ENCODE measurements at regions not wholly inside any gene's neighbourhood (a gene's known extent, or its start where the extent isn't known, plus 50 kb on each side); places are given as distances from the start of the nearest gene placed in this dataset.

GRCh38 chr7:86477343-86477935 lies 166.3 kb upstream of the GRM3 start:
- ChIA-PET CTCF (interaction anchor here (0.5 kb wide), 1 partner anchor 379 kb away, joined by 3 read pairs; no protein-coding TSS in a partner anchor), POLR2A (no interaction called here)
- Mint-ChIP-seq H3K27me3 (ENCODE audit: insufficient read depth, unreplicated experiment) (peaks cover 92% of the 10 kb centered on the region), H3K27ac (ENCODE audit: low read depth, unreplicated experiment) (no peak overlapping the region), H3K4me1 (ENCODE audit: insufficient read depth, unreplicated experiment) (no peaks in the 10 kb centered on the region), H3K36me3 (ENCODE audit: insufficient read depth, unreplicated experiment) (no peaks in the 10 kb centered on the region), H3K9me3 (ENCODE audit: unreplicated experiment) (no peaks in the 10 kb centered on the region), H3K4me3 (ENCODE audit: unreplicated experiment) (no peak overlapping the region)
- DNase-seq (ENCODE audit: unreplicated experiment): no peak
- intact Hi-C loops (cut with micrococcal nuclease): no loop called here
- TF ChIP-seq, protein P1, sequence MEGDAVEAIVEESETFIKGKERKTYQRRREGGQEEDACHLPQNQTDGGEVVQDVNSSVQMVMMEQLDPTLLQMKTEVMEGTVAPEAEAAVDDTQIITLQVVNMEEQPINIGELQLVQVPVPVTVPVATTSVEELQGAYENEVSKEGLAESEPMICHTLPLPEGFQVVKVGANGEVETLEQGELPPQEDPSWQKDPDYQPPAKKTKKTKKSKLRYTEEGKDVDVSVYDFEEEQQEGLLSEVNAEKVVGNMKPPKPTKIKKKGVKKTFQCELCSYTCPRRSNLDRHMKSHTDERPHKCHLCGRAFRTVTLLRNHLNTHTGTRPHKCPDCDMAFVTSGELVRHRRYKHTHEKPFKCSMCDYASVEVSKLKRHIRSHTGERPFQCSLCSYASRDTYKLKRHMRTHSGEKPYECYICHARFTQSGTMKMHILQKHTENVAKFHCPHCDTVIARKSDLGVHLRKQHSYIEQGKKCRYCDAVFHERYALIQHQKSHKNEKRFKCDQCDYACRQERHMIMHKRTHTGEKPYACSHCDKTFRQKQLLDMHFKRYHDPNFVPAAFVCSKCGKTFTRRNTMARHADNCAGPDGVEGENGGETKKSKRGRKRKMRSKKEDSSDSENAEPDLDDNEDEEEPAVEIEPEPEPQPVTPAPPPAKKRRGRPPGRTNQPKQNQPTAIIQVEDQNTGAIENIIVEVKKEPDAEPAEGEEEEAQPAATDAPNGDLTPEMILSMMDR (IDR thresholded peaks at IDR 0.05; ENCODE audit: unreplicated experiment): no peak
- BruUV-seq (replicated peaks): no TSS peak

- DNase-seq (ENCODE audit: unreplicated experiment): no peak
- CTCF ChIA-PET: interaction anchor here (0.9 to 3.1 kb wide), 5 partner anchors 15 to 581 kb away, joined by 3 to 27 read pairs (median 6); no protein-coding TSS in a partner anchor
- TF ChIP-seq, protein P1 (IDR thresholded peaks at IDR 0.05; ENCODE audit: unreplicated experiment): no peak
- Mint-ChIP-seq H3K27me3 (ENCODE audit: insufficient read depth, unreplicated experiment) (peaks cover 32% of the 10 kb centered on the region), H3K4me3 (ENCODE audit: unreplicated experiment) (no peak overlapping the region), H3K9me3 (ENCODE audit: unreplicated experiment) (no peaks in the 10 kb centered on the region), H3K27ac (ENCODE audit: low read depth, unreplicated experiment) (no peak overlapping the region), H3K36me3 (ENCODE audit: insufficient read depth, unreplicated experiment) (no peaks in the 10 kb centered on the region), H3K4me1 (ENCODE audit: insufficient read depth, unreplicated experiment) (no peaks in the 10 kb centered on the region)
- intact Hi-C loops (cut with micrococcal nuclease): no loop called here
- POLR2A ChIA-PET: no interaction called here
- BruUV-seq (replicated peaks): no TSS peak
Observed at GRCh38 chr7:86470763-86471162, 172.9 kb upstream of the GRM3 start.

GRCh38 chr7:86469680-86470295 lies 173.9 kb upstream of the GRM3 start:
- intact Hi-C loops (cut with micrococcal nuclease): loop anchor here (1.0 to 5.0 kb wide), 2 partner anchors 438 to 579 kb away; no protein-coding TSS in a partner anchor
- H3K27me3 Mint-ChIP-seq (ENCODE audit: insufficient read depth, unreplicated experiment): peaks cover 22% of the 10 kb centered on the region
- TF ChIP-seq, protein P1 (IDR thresholded peaks at IDR 0.05; ENCODE audit: unreplicated experiment): peak; percentile 62
- no peak overlapping the region for H3K4me3 Mint-ChIP-seq (ENCODE audit: unreplicated experiment)
- H3K36me3 Mint-ChIP-seq (ENCODE audit: insufficient read depth, unreplicated experiment): no peaks in the 10 kb centered on the region
- CTCF ChIA-PET: interaction anchor here (0.6 to 3.1 kb wide), 14 partner anchors 12 to 1336 kb away, joined by 3 to 27 read pairs (median 4); no protein-coding TSS in a partner anchor
- POLR2A ChIA-PET: no interaction called here
- H3K9me3 Mint-ChIP-seq (ENCODE audit: unreplicated experiment): no peaks in the 10 kb centered on the region
- H3K4me1 Mint-ChIP-seq (ENCODE audit: insufficient read depth, unreplicated experiment): no peaks in the 10 kb centered on the region
- no peak overlapping the region for H3K27ac Mint-ChIP-seq (ENCODE audit: low read depth, unreplicated experiment)
- BruUV-seq (replicated peaks): no TSS peak
- DNase-seq (ENCODE audit: unreplicated experiment): peak; percentile 80

DNA sequence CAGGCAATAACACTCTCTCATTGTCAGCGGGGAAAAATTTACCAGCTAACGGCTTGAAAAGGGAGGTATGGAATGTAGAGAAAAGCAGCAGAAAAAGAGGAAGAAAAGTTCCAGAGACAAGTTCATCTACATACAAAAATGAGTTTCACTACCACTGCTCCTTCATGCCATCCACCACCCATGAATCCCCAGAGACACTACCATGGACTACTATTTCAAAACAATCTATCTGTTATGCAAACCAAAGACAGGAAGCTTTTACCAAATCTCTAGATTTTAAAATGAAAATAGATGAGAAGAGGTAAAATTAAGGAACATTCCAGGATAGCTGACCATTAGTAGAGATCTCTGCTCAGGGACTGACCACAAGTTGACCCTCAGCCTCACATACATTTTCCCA lies 189.0 kb upstream of the GRM3 start:
- H3K27me3 Mint-ChIP-seq (ENCODE audit: insufficient read depth, unreplicated experiment): peaks cover 52% of the 10 kb centered on the region
- intact Hi-C loops (cut with micrococcal nuclease): no loop called here

More for the DNA sequence above, 189.0 kb upstream of the GRM3 start:
- DNase-seq (ENCODE audit: unreplicated experiment): no peak
- POLR2A ChIA-PET: no interaction called here
- H3K27ac Mint-ChIP-seq (ENCODE audit: low read depth, unreplicated experiment): no peak overlapping the region
- CTCF ChIA-PET: interaction anchor here (0.6 to 1.5 kb wide), 2 partner anchors 224 to 565 kb away, joined by 3 read pairs; no protein-coding TSS in a partner anchor
- no peaks in the 10 kb centered on the region for H3K36me3 Mint-ChIP-seq (ENCODE audit: insufficient read depth, unreplicated experiment)
- TF ChIP-seq, protein P1 (IDR thresholded peaks at IDR 0.05; ENCODE audit: unreplicated experiment): no peak
- BruUV-seq (replicated peaks): no TSS peak
- no peaks in the 10 kb centered on the region for H3K9me3 Mint-ChIP-seq (ENCODE audit: unreplicated experiment)
- H3K4me1 Mint-ChIP-seq (ENCODE audit: insufficient read depth, unreplicated experiment): no peaks in the 10 kb centered on the region
- no peak overlapping the region for H3K4me3 Mint-ChIP-seq (ENCODE audit: unreplicated experiment)

Data from MCF 10A (cell line).